ENCODE measurements at regions not wholly inside any gene's neighbourhood (a gene's known extent, or its start where the extent isn't known, plus 50 kb on each side); places are given as distances from the start of the nearest gene placed in this dataset.

DNA sequence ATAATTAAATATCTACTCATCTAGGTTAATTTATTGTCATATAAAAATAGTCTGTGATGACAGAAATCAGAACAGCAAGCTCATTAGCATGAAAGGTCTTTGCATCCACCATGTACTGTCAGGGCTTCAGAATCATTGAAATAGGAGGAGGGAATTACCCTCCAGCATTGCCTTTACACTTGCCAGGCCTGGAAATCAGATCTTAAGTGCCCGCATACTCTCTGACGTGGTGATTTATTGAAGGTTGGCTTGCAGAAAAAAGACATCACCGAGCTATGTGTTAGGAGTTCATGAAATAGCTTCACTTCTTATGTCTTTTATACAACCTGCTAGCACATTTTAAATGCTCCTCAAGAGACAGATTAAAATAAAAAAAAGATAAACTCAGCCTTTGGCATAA lies 661.7 kb upstream of the SLITRK1 start:
- no peak overlapping the region for H3K9ac ChIP-seq
- H3K4me1 ChIP-seq = no peaks in the 10 kb centered on the region
- H3K4me3 ChIP-seq = no peak overlapping the region
- no peaks in the 10 kb centered on the region for H4K20me1 ChIP-seq
- no peaks in the 10 kb centered on the region for H3K36me3 ChIP-seq
- no peak overlapping the region for H3K27ac ChIP-seq
- H3K9me3 ChIP-seq (replicated peaks in 1 of 11) = no peaks in the 10 kb centered on the region; a peak in 1 of 22 replicates
- H3K4me2 ChIP-seq = no peak overlapping the region
- H3K27me3 ChIP-seq = no peaks in the 10 kb centered on the region
- TF ChIP-seq Cebpa-rat (IDR thresholded peaks at IDR 0.05) = no peak

DNA sequence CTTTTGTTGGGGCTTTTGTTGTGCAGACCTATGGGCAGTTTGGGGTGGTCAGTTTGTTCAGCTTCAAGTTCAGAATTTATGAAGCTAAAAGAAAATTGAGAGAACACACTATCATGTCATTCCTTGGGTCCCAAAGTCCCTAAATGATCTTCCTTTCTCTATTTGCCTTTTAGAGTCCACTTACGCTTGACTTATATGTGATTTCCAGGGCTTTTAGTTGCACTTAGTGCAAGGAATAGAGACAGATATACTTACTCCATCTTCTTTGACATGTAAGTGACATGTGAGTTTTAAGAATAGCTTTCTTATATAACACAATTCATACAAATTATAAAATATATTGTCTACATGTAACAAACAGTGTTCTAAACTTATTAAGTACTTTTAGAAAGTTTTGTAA lies 660.1 kb upstream of the SLITRK1 start:
- Histone ChIP-seq H3K4me3 (no peak overlapping the region), H3K9ac (no peak overlapping the region), H3K27me3 (no peaks in the 10 kb centered on the region), H4K20me1 (no peaks in the 10 kb centered on the region), H3K36me3 (no peaks in the 10 kb centered on the region), H3K4me1 (no peaks in the 10 kb centered on the region), H3K27ac (no peak overlapping the region), H3K4me2 (no peak overlapping the region), H3K9me3 (replicated peaks in 1 of 11) (no peaks in the 10 kb centered on the region; a peak in 1 of 22 replicates)
- no peak for TF ChIP-seq Cebpa-rat (IDR thresholded peaks at IDR 0.05)

DNA sequence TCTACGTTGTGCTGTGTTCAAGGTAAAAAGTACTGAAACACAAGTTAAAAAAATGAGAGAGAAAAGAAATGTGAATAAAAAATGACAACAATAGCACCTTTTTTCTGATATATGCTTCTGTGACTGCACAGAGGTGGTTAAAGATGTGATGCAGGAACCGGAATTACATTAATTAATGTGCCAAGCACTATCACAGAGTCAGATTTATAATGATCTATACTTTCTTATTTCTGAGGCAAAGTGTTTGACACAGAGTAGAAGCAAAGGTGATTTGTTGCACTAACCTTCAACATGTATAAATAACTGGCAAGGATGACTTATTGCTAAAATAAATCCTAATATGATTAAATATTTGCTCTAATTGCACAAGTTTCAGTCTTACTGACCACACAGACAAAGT lies 654.6 kb upstream of the SLITRK1 start:
- no peak for TF ChIP-seq Cebpa-rat (IDR thresholded peaks at IDR 0.05)
- Histone ChIP-seq H3K4me1 (no peaks in the 10 kb centered on the region), H3K4me3 (no peak overlapping the region), H3K36me3 (no peaks in the 10 kb centered on the region), H3K27ac (no peak overlapping the region), H3K4me2 (no peak overlapping the region), H3K27me3 (no peaks in the 10 kb centered on the region), H3K9ac (no peak overlapping the region), H3K9me3 (replicated peaks in 1 of 11) (no peaks in the 10 kb centered on the region), H4K20me1 (no peaks in the 10 kb centered on the region)

DNA sequence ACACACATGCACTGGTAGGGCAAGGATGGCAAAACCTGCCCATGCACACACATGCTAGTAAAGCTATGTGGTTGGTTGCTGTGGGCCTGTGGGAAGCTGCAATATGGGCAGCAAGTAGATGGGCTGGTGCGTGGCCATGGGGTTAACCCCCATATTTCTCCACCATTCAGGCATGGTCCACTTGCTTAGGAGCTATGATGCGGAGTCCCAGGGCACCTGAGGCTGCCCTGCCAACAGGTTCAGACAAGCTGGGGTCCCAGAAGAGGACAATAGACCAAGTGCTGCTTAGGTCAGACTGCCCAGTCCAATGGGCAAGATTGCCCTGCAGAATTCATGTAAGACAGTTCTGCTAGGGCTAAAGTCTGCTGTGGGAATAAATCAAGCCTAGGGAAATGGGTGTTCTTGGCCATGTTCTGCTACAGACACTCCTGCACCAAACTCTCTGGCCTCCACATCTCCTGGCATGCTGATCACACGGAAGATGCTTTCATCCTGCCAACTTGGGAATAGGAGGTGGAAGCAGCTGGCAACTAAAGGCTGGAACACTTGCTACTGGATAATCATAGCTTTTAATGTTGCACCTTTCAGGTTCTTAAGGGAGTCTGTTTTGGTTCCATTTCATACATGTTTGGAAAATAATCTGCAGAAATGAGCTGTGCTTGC lies 646.3 kb upstream of the SLITRK1 start:
- no peak overlapping the region for H3K4me2 ChIP-seq

DNA sequence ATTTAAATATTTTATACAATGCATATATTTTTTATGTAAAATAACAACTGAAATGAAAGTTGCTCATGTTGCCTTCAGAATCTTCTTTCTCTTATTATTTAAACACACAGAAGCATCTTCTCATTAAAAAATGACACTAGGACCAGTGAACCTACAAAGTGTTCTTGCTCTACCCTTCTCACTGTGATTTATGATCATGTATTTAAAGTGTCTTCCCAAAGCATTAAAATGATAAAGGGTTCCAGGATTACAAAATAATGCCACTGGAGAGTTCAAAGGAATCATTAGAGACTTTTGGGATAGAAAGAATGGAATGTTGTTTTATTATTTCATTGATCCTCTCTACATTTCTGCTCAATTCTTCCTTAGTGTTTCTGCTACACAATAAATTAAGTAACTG lies 643.6 kb upstream of the SLITRK1 start:
- H3K9ac ChIP-seq = no peak overlapping the region

More for the DNA sequence above, 646.3 kb upstream of the SLITRK1 start:
- Histone ChIP-seq H3K4me3 (no peak overlapping the region), H3K27ac (no peak overlapping the region), H4K20me1 (no peaks in the 10 kb centered on the region), H3K27me3 (no peaks in the 10 kb centered on the region), H3K9ac (no peak overlapping the region), H3K9me3 (replicated peaks in 1 of 11) (peaks cover 0 to 8% (median 0%) of the 10 kb centered on the region in 11 experiments; a peak in 1 of 22 replicates), H3K4me1 (no peaks in the 10 kb centered on the region), H3K36me3 (no peaks in the 10 kb centered on the region)
- no peak for TF ChIP-seq Cebpa-rat (IDR thresholded peaks at IDR 0.05)

DNA sequence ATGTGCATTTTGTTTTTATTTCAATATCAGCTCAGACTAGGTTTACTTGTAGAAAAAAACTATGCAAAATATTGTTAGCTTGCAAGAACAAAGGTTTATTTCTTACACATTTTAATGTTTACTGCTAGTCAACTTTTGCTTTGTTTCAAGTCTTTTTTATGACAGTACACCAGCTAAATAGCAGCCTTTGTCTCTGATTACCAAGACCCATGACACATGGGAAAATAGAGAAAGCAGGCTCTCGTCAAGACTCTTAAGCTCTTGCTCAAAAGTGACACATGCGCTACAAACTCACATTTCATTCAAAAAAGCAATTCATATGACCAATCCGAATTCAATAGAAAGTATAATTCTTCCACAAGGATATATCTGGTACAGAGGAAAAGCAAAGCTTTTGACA lies 642.3 kb upstream of the SLITRK1 start:
- H3K4me2 ChIP-seq = no peak overlapping the region
- TF ChIP-seq Cebpa-rat (IDR thresholded peaks at IDR 0.05) = no peak
- H3K9me3 ChIP-seq (replicated peaks in 1 of 11) = peaks cover 0 to 8% (median 0%) of the 10 kb centered on the region in 11 experiments; a peak in 1 of 22 replicates
- H3K4me1 ChIP-seq = no peaks in the 10 kb centered on the region
- no peaks in the 10 kb centered on the region for H4K20me1 ChIP-seq
- no peaks in the 10 kb centered on the region for H3K27me3 ChIP-seq
- no peak overlapping the region for H3K9ac ChIP-seq
- H3K4me3 ChIP-seq = no peak overlapping the region
- H3K36me3 ChIP-seq = no peaks in the 10 kb centered on the region
- no peak overlapping the region for H3K27ac ChIP-seq

More for the DNA sequence above, 643.6 kb upstream of the SLITRK1 start:
- no peak overlapping the region for H3K27ac ChIP-seq
- no peaks in the 10 kb centered on the region for H3K4me1 ChIP-seq
- no peak for TF ChIP-seq Cebpa-rat (IDR thresholded peaks at IDR 0.05)
- H3K9me3 ChIP-seq (replicated peaks in 1 of 11) = peaks cover 0 to 8% (median 0%) of the 10 kb centered on the region in 11 experiments; a peak in 1 of 22 replicates
- no peak overlapping the region for H3K4me2 ChIP-seq
- no peaks in the 10 kb centered on the region for H3K36me3 ChIP-seq
- no peaks in the 10 kb centered on the region for H4K20me1 ChIP-seq
- no peaks in the 10 kb centered on the region for H3K27me3 ChIP-seq
- no peak overlapping the region for H3K4me3 ChIP-seq

DNA sequence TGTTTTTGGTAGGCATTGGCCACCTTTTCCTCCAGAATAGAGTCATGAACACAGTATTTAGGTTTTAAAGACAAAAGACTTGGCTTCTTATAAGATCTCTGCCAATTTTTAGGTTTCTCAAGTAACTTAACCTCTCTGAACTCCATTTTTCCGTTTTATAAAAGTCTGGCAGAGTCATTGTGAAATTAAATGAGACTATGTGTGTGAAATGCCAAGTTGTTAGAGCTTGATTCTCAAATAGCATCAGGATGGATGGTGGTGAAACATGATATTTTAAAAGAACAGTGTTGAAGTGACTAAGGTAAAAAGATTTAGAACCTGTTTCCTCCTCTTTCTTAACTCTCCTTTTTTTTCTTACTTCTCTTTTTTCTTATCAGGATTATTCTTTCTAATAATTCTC lies 617.7 kb upstream of the SLITRK1 start:
- H3K4me1 ChIP-seq = no peaks in the 10 kb centered on the region
- H3K9me3 ChIP-seq (replicated peaks in 1 of 11) = peaks cover 5 to 10% (median 6%) of the 10 kb centered on the region in 11 experiments; a peak in 11 of 22 replicates
- H3K4me2 ChIP-seq = no peak overlapping the region
- H3K36me3 ChIP-seq = no peaks in the 10 kb centered on the region
- H3K4me3 ChIP-seq = no peak overlapping the region
- no peak overlapping the region for H3K9ac ChIP-seq
- H3K27me3 ChIP-seq = no peaks in the 10 kb centered on the region
- no peak overlapping the region for H3K27ac ChIP-seq
- no peaks in the 10 kb centered on the region for H4K20me1 ChIP-seq
- no peak for TF ChIP-seq Cebpa-rat (IDR thresholded peaks at IDR 0.05)

DNA sequence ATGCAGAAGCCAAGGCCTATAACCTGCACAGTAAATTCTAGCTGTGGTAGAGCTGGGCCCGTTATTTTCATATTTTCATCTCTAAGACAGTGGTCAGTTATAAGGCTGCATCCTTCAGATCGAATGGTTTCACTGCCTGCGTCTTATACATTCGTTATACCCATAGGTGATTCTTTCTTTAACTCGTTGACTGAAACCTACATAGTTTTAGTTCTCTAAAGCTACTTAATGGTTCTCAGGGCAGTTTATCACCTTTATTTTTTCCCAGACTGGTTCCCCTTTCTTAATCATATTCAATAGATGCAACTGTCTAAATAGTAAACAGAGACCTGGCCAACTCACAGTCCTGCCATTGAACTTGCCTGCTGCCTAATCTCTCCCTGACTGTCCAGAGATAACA lies 615.3 kb upstream of the SLITRK1 start:
- no peaks in the 10 kb centered on the region for H3K36me3 ChIP-seq
- no peak overlapping the region for H3K4me2 ChIP-seq
- TF ChIP-seq Cebpa-rat (IDR thresholded peaks at IDR 0.05) = no peak
- H3K27ac ChIP-seq = no peak overlapping the region
- H3K9ac ChIP-seq = no peak overlapping the region
- no peak overlapping the region for H3K4me3 ChIP-seq
- H3K4me1 ChIP-seq = no peaks in the 10 kb centered on the region
- H3K9me3 ChIP-seq (replicated peaks in 1 of 11) = peaks cover 5 to 10% (median 6%) of the 10 kb centered on the region in 11 experiments; a peak in 11 of 22 replicates
- H4K20me1 ChIP-seq = no peaks in the 10 kb centered on the region
- no peaks in the 10 kb centered on the region for H3K27me3 ChIP-seq

DNA sequence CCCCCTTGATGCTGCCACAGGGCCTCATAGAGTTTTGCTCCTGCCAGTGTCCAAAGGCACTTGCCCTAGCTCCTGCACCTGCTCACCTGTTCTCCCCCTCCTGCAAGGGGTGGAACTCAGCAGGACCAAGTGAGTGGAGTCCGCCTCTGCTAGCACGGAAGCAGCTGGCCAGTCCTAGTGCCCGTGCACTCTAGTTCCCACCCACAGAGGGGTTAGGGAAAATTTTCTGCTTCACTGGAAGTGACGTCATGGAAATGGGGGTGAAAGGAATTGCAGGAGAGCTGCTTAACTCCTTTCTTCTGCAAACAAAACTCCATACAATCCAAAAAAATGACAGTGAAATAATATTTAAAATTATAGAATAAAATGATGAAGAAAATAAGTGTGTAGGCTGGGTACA lies 609.7 kb upstream of the SLITRK1 start:
- Histone ChIP-seq H3K4me1 (no peaks in the 10 kb centered on the region), H3K36me3 (no peaks in the 10 kb centered on the region), H3K27ac (no peak overlapping the region), H3K9me3 (replicated peaks in 1 of 11) (no peaks in the 10 kb centered on the region), H3K9ac (no peak overlapping the region), H4K20me1 (no peaks in the 10 kb centered on the region), H3K27me3 (no peaks in the 10 kb centered on the region), H3K4me3 (no peak overlapping the region), H3K4me2 (no peak overlapping the region)
- TF ChIP-seq Cebpa-rat (IDR thresholded peaks at IDR 0.05) = no peak

DNA sequence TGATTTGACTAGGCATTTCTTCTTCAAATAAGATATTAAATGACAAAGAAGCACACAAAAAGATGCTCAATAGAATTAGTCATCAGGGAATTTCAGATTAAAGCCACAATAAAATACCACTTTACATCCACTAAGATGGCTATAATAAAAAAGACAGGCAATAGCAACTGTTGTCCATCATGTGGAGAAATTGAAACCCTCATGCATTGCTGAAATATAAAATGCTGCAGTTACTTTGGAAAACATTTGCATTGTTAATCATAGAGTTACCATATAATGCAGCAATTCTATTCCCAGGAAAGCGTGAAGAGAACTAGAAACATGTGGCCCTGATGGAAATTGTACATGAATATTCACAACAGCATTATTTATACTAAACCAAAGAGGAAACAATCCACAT lies 605.5 kb upstream of the SLITRK1 start:
- Histone ChIP-seq H3K4me2 (no peak overlapping the region), H4K20me1 (no peaks in the 10 kb centered on the region), H3K9ac (no peak overlapping the region), H3K4me1 (no peaks in the 10 kb centered on the region), H3K27me3 (no peaks in the 10 kb centered on the region), H3K9me3 (replicated peaks in 1 of 11) (no peaks in the 10 kb centered on the region), H3K27ac (no peak overlapping the region), H3K36me3 (no peaks in the 10 kb centered on the region), H3K4me3 (no peak overlapping the region)
- no peak for TF ChIP-seq Cebpa-rat (IDR thresholded peaks at IDR 0.05)

All from BLaER1 treated with 17β-estradiol and CSF1 and Interleukin-3, amounts not matched to agents 10 nM and 100 nM (cell line).